AG10803 (cell line): ENCODE measurements at regions not wholly inside any gene's neighbourhood (a gene's known extent, or its start where the extent isn't known, plus 50 kb on each side); places are given as distances from the start of the nearest gene placed in this dataset.

Experiments
- DNase-seq: peaks from one replicate; pipeline ENCODE4 v3.0.0; 2010; ENCODE audit warnings: low read depth
- H3K4me3 ChIP-seq: 2 replicates; pipeline ENCODE4 v1.5.1; 2011; ENCODE audit warnings: mild to moderate bottlenecking, low read length, control low read depth
- TF ChIP-seq, protein P1 (sequence below): conservative IDR thresholded peaks from 2 replicates; pipeline ENCODE4 v1.5.1; 2011; ENCODE audit warnings: mild to moderate bottlenecking, low read length, control low read depth, inconsistent platforms

DNA sequence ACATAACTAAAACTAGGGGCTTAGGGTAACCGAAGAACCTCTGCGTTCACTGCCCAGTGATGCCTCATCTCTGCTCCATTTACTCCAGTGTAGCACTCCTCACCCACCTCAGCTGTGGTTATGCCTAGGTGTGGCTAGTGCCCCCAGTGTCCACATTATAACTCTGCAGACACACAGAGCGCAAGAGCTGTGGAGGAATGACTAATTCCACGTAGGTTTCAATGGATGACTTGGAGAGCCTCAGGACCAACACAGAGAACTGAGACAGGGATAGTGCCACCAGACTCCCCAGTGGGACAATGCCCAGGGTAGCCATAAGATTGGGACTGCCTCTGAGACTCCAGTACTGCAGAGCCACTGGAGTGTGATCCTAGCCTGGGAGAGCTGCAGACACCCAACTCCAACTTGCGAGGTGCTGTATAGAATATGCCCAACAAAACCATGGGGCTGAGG, 542.4 kb upstream of the DIPK2B start:
- peak; percentile 72 for DNase-seq
- H3K4me3 ChIP-seq: no peak overlapping the region
- TF ChIP-seq, protein P1, sequence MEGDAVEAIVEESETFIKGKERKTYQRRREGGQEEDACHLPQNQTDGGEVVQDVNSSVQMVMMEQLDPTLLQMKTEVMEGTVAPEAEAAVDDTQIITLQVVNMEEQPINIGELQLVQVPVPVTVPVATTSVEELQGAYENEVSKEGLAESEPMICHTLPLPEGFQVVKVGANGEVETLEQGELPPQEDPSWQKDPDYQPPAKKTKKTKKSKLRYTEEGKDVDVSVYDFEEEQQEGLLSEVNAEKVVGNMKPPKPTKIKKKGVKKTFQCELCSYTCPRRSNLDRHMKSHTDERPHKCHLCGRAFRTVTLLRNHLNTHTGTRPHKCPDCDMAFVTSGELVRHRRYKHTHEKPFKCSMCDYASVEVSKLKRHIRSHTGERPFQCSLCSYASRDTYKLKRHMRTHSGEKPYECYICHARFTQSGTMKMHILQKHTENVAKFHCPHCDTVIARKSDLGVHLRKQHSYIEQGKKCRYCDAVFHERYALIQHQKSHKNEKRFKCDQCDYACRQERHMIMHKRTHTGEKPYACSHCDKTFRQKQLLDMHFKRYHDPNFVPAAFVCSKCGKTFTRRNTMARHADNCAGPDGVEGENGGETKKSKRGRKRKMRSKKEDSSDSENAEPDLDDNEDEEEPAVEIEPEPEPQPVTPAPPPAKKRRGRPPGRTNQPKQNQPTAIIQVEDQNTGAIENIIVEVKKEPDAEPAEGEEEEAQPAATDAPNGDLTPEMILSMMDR: peak; percentile 41

DNA sequence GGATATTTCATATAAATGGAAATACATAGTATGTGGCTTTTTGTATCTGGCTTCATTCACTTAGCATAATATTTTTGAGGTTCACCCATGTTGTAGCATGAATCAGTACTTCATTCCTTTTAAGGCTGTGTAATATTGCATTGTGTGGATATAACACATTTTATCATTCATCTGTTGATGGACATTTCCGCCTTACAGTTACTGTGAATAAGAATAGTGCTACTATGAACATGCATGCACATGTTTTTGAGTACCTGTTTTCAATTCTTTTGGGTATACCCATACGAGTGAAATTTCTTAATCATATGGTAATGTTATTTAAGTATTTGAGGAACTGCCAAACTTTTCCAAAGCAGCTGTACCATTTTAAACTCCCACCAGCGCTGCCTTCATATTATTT, 539.6 kb upstream of the DIPK2B start:
- H3K4me3 ChIP-seq: no peak overlapping the region
- DNase-seq: no peak
- TF ChIP-seq, protein P1: no peak

DNA sequence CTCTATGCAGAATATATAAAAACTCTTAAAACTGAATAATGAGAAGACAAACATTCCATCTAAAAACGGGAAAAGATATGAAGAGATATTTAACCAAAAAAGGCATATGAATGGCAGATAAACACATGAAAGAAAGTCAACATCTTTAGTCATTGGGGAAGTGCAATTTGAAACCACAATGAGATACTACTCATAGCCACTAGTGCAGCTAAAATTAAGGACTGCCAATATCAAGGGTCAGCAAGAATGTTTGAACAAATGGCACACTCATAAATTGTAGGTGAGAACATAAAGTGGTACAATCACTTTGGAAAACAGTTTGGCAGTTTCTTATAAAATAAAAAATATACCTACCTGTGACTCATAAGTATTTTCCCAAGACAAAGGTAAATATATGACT, 534.9 kb upstream of the DIPK2B start:
- TF ChIP-seq, protein P1: no peak
- no peak for DNase-seq
- no peak overlapping the region for H3K4me3 ChIP-seq

DNA sequence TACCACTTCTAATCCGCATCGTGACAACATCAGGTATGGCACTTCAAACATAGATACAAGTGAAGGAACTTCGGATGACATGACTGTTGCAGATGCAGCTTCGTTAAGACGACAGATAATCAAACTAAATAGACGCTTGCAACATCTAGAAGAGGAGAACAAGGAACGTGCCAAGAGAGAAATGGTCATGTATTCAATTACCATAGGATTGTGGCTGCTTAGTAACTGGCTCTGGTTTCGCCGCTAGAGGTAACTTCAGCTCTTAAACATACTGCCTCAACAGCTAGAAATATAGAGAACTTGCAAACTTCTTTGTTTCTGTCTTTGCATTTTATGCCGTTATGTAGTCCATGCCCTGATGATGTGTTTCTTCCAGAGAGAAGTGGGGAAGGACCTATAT, 530.8 kb upstream of the DIPK2B start:
- TF ChIP-seq, protein P1: no peak
- no peak overlapping the region for H3K4me3 ChIP-seq
- no peak for DNase-seq

DNA sequence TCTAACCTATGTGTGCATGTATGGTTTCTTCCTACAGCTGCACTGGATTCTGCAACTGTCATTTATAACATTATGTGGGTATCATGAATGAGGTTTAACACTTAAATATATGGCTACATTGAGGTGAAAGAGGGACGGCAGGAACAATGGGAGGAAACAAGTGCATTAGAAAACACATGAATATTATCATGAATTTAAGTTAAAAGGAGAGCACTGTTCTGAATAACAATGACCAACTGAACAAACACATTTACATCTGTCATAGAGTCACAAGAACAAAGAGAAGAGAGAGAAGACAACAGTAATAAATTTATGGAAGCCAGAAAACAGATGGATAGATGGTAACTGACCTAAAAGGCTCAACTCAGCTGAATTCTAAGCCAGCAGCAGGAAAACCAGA, 527.1 kb upstream of the DIPK2B start:
- DNase-seq: no peak
- no peak overlapping the region for H3K4me3 ChIP-seq
- TF ChIP-seq, protein P1: no peak

DNA sequence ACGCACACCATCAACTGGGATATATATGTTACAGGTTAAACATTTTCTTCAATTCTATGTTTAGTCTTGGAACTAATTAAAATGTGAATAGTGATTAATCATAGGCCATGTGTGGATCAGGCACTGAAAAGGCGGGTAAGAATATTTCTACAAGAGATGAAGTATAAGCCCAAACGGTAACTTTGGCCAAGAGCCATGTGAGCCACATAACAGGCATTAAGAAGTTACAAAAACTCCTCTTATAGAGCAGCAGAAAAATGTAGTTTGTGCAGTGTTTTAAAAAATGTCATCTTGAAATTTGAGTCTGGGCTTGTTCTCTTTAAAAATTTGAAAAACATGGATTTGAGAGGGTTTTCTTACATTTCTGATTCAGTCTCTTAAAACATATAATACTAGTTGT, 521.8 kb upstream of the DIPK2B start:
- DNase-seq: peak; percentile 14
- no peak overlapping the region for H3K4me3 ChIP-seq
- TF ChIP-seq, protein P1: no peak

DNA sequence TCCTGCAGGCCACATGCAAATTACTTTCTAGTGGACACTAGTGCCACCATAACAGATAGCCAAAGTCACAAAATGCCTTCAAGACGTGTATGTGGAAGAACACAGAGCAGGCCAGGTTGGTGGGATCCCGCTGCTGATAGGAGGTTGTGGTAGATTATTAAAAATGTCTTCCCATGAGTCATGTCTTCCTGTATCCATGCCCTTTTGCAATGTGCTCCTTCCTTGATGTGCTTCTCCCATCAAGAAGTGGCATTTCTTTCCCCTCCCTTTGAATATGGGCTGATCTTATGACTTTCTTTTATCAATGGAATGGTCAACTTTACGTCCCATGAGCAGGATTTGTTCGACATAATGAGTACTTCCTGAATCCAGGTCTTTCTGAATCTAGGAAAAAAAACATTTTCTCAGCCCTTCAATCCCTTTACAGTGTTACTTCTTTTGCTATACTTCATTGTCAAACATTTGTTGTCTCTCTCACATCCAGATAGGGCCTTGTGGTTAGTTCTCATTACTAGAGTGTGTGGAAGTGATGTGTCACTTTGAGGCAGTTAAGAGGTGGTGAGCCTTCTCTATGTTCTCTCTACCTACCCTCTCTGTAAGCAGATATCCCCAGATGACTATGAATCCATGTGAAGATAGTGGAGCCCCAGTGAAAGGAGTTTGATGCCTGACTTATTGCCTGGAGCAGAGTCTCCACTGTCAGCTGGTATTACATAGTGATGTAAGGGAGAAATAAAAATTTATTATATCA, 519.2 kb upstream of the DIPK2B start:
- TF ChIP-seq, protein P1: no peak
- DNase-seq: no peak
- no peak overlapping the region for H3K4me3 ChIP-seq
